Progenitor cell of endocrine pancreas (in vitro differentiated cells): ENCODE measurements at regions not wholly inside any gene's neighbourhood (a gene's known extent, or its start where the extent isn't known, plus 50 kb on each side); places are given as distances from the start of the nearest gene placed in this dataset.

Experiments
- DNase-seq: peaks from one replicate; pipeline ENCODE4 v3.0.0; 2021; ENCODE audit warnings: low spot score; ENCODE audit not compliant: unreplicated experiment
- H3K27ac Mint-ChIP-seq: 2 replicates; pipeline ENCODE4 v1.8.0; 2021; ENCODE audit warnings: mild to moderate bottlenecking, moderate library complexity, mixed read lengths
- H3K27me3 Mint-ChIP-seq: 2 replicates; pipeline ENCODE4 v1.8.0; 2021; ENCODE audit warnings: mixed read lengths
- H3K36me3 Mint-ChIP-seq: 2 replicates; pipeline ENCODE4 v1.8.0; 2022; ENCODE audit warnings: mixed read lengths; ENCODE audit not compliant: insufficient read depth
- H3K4me1 Mint-ChIP-seq: 2 replicates; pipeline ENCODE4 v1.8.0; 2021; ENCODE audit warnings: low read depth, mixed read lengths
- H3K4me3 Mint-ChIP-seq: 2 replicates; pipeline ENCODE4 v1.8.0; 2021; ENCODE audit warnings: low read depth, mild to moderate bottlenecking, moderate library complexity, mixed read lengths
- H3K9me3 Mint-ChIP-seq: 2 replicates; pipeline ENCODE4 v1.8.0; 2021; ENCODE audit warnings: low read depth, mixed read lengths
- CTCF ChIP-seq: fragments of 200-600 bp; sonication (generic); IDR thresholded peaks from one replicate; pipeline ENCODE4 v1.5.0; 2021; ENCODE audit warnings: antibody characterized with exemption, mild to moderate bottlenecking; ENCODE audit not compliant: unreplicated experiment

- H3K4me3 Mint-ChIP-seq: no peak overlapping the region
- no peak overlapping the region for H3K27ac Mint-ChIP-seq
- peaks cover 6% of the 10 kb centered on the region for H3K27me3 Mint-ChIP-seq
- no peaks in the 10 kb centered on the region for H3K9me3 Mint-ChIP-seq
- DNase-seq: no peak
- no peak for TF ChIP-seq CTCF
- H3K4me1 Mint-ChIP-seq: peaks cover 4% of the 10 kb centered on the region
- H3K36me3 Mint-ChIP-seq: no peaks in the 10 kb centered on the region
These were observed 279.6 kb upstream of the PLET1 start for GRCh38 chr11:112540261-112540660.

- Mint-ChIP-seq H3K4me3 (no peak overlapping the region), H3K27ac (no peak overlapping the region), H3K27me3 (peaks cover 6% of the 10 kb centered on the region), H3K9me3 (no peaks in the 10 kb centered on the region), H3K36me3 (no peaks in the 10 kb centered on the region), H3K4me1 (peaks cover 4% of the 10 kb centered on the region)
- DNase-seq: no peak
- TF ChIP-seq CTCF: no peak
These were observed 280.7 kb upstream of the PLET1 start for GRCh38 chr11:112541140-112542046.

- TF ChIP-seq CTCF: no peak
- peaks cover 3% of the 10 kb centered on the region for H3K27me3 Mint-ChIP-seq
- no peak for DNase-seq
- H3K9me3 Mint-ChIP-seq: no peaks in the 10 kb centered on the region
- H3K27ac Mint-ChIP-seq: no peak overlapping the region
- H3K4me1 Mint-ChIP-seq: peaks cover 4% of the 10 kb centered on the region
- H3K4me3 Mint-ChIP-seq: no peak overlapping the region
- H3K36me3 Mint-ChIP-seq: no peaks in the 10 kb centered on the region
These were observed 281.8 kb upstream of the PLET1 start for GRCh38 chr11:112542479-112542878.

- Mint-ChIP-seq H3K4me3 (no peak overlapping the region), H3K4me1 (peaks cover 4% of the 10 kb centered on the region), H3K27ac (no peak overlapping the region), H3K36me3 (no peaks in the 10 kb centered on the region), H3K9me3 (no peaks in the 10 kb centered on the region), H3K27me3 (peaks cover 3% of the 10 kb centered on the region)
- TF ChIP-seq CTCF: no peak
- no peak for DNase-seq
These were observed 282.7 kb upstream of the PLET1 start for GRCh38 chr11:112543390-112543789.

- DNase-seq: no peak
- peaks cover 2% of the 10 kb centered on the region for H3K4me1 Mint-ChIP-seq
- H3K27me3 Mint-ChIP-seq: no peaks in the 10 kb centered on the region
- no peak for TF ChIP-seq CTCF
- no peak overlapping the region for H3K4me3 Mint-ChIP-seq
- no peaks in the 10 kb centered on the region for H3K9me3 Mint-ChIP-seq
- H3K36me3 Mint-ChIP-seq: no peaks in the 10 kb centered on the region
- H3K27ac Mint-ChIP-seq: no peak overlapping the region
These were observed 288.0 kb upstream of the PLET1 start for GRCh38 chr11:112548641-112549040.
